SK-N-DZ (cell line): ENCODE measurements at regions not wholly inside any gene's neighbourhood (a gene's known extent, or its start where the extent isn't known, plus 50 kb on each side); places are given as distances from the start of the nearest gene placed in this dataset.

ENCODE experiments used
- DNase-seq: peaks from one replicate; pipeline ENCODE4 v3.0.0-alpha.2; 2015; ENCODE audit warnings: low spot score

GRCh38 chr12:81958406-81958805, 199.3 kb upstream of the PPFIA2 start:
- no peak for DNase-seq

GRCh38 chr12:81957631-81958030, 198.5 kb upstream of the PPFIA2 start:
- no peak for DNase-seq

GRCh38 chr12:81956468-81956860, 197.3 kb upstream of the PPFIA2 start:
- DNase-seq: no peak

- no peak for DNase-seq
These were observed 194.4 kb upstream of the PPFIA2 start for GRCh38 chr12:81953541-81953940.

- DNase-seq: no peak
These were observed 191.7 kb upstream of the PPFIA2 start for GRCh38 chr12:81950871-81951270.

GRCh38 chr12:81949841-81950308, 190.7 kb upstream of the PPFIA2 start:
- DNase-seq: no peak

GRCh38 chr12:81949416-81949815, 190.3 kb upstream of the PPFIA2 start:
- no peak for DNase-seq

GRCh38 chr12:81944886-81945285, 185.7 kb upstream of the PPFIA2 start:
- no peak for DNase-seq

- no peak for DNase-seq
These were observed 183.4 kb upstream of the PPFIA2 start for GRCh38 chr12:81942594-81942993.

GRCh38 chr12:81930037-81930436, 170.9 kb upstream of the PPFIA2 start:
- DNase-seq: no peak

- no peak for DNase-seq
These were observed 137.6 kb upstream of the PPFIA2 start for GRCh38 chr12:81896771-81897170.

GRCh38 chr12:81888961-81889360, 129.8 kb upstream of the PPFIA2 start:
- DNase-seq: no peak

GRCh38 chr12:81888106-81888740, 129.1 kb upstream of the PPFIA2 start:
- DNase-seq: no peak

GRCh38 chr12:81874586-81874985, 115.4 kb upstream of the PPFIA2 start:
- no peak for DNase-seq

- DNase-seq: no peak
These were observed 115.0 kb upstream of the PPFIA2 start for GRCh38 chr12:81874166-81874565.

- DNase-seq: no peak
These were observed 113.2 kb upstream of the PPFIA2 start for GRCh38 chr12:81872400-81872799.

- DNase-seq: no peak
These were observed 106.9 kb upstream of the PPFIA2 start for GRCh38 chr12:81866081-81866480.

GRCh38 chr12:81863406-81863805, 104.3 kb upstream of the PPFIA2 start:
- DNase-seq: no peak

GRCh38 chr12:81859521-81859920, 100.4 kb upstream of the PPFIA2 start:
- no peak for DNase-seq

GRCh38 chr12:81843599-81843998, 84.4 kb upstream of the PPFIA2 start:
- DNase-seq: no peak

- DNase-seq: no peak
These were observed 76.6 kb upstream of the PPFIA2 start for GRCh38 chr12:81835783-81836182.

- DNase-seq: no peak
These were observed 61.0 kb upstream of the PPFIA2 start for GRCh38 chr12:81819991-81820633.

GRCh38 chr12:81815611-81816010, 56.5 kb upstream of the PPFIA2 start:
- no peak for DNase-seq

- no peak for DNase-seq
These were observed 52.6 kb upstream of the PPFIA2 start for GRCh38 chr12:81811778-81812125.
